GM10266 (cell line): ENCODE measurements at regions not wholly inside any gene's neighbourhood (a gene's known extent, or its start where the extent isn't known, plus 50 kb on each side); places are given as distances from the start of the nearest gene placed in this dataset.
"Not testable (repeated sequence)": the region's sequence is repeated elsewhere in the genome, so short reads cannot be mapped to it uniquely, and the experiment has no call there.

Source experiments
- DNase-seq: peaks from one replicate; pipeline ENCODE4 v3.0.0; 2012; ENCODE audit errors: extremely low spot score
- TF ChIP-seq, protein P1 (sequence below): IDR thresholded peaks from 2 replicates; pipeline ENCODE4 v1.5.1; 2012; ENCODE audit warnings: mild to moderate bottlenecking, low read depth; ENCODE audit not compliant: control insufficient read depth, insufficient read depth; ENCODE audit errors: missing control alignments

DNA sequence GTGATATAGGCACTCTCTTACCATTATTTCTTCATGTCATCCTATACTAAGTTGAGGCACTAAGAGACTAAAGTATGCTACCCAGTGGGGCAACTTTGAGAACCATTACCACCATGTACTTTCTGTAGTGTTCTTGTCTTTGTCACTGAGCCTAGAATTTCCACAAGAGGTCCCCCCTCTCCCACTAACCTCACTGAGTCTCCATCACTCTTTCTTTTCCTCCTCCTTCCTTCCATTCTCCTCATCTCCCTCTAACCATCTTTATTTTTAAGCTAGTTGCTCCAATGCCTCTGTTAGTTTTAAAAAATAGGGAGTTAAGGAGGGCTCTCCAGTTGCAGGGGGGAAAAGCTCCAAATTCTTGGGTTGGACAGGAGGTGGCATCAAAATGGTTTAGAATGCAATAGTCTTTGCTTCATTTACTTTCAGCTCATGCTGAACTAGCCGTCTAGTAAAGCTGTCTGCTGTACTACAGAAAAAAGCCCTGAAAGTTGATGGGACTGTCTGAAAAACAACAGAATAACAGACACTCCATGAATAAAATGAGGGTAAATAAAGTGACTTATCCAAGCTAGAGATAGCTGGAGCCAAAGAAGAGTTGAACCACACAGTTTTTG lies 85.1 kb upstream of the MYRIP start:
- TF ChIP-seq, protein P1, sequence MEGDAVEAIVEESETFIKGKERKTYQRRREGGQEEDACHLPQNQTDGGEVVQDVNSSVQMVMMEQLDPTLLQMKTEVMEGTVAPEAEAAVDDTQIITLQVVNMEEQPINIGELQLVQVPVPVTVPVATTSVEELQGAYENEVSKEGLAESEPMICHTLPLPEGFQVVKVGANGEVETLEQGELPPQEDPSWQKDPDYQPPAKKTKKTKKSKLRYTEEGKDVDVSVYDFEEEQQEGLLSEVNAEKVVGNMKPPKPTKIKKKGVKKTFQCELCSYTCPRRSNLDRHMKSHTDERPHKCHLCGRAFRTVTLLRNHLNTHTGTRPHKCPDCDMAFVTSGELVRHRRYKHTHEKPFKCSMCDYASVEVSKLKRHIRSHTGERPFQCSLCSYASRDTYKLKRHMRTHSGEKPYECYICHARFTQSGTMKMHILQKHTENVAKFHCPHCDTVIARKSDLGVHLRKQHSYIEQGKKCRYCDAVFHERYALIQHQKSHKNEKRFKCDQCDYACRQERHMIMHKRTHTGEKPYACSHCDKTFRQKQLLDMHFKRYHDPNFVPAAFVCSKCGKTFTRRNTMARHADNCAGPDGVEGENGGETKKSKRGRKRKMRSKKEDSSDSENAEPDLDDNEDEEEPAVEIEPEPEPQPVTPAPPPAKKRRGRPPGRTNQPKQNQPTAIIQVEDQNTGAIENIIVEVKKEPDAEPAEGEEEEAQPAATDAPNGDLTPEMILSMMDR, result peak; percentile 23
- DNase-seq, result no peak

DNA sequence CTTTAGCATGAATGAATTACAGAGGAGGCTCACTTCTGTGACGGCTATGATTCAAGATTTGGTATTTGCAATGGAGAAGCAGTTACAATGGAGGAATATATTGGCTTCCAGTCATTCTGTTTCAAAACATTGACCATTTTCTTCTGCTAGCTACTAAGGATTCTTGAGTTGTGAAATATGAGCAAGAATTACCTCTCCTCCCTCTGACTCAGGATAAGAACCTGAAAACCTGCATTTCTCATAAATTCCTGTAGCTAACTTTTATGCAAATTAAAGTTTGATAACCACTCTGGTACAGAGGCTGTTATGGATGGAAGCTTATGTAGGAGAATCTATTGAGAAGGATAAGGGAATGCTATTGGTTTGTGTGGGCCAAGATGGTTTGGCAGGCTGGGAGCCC lies 84.1 kb upstream of the MYRIP start:
- DNase-seq, result no peak
- TF ChIP-seq, protein P1, result no peak

DNA sequence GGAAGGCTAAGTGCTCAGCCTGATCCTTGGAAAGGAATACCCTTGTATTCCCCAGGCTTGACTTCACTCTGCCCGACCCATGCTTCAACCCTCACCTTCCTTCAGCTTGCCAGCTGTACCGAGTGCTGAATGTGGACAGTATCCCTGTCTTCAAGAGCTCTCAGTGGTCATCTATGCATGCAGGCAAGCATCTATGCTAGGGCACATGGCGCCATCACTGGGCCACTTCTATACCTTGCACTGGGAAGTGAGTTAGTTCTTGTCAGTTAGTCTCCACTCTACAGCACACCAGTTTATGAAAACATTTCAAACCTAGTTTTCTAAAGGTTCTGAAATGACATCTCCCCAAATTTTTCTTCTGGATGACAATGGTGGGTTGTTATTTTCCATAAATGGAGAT lies 82.0 kb upstream of the MYRIP start:
- DNase-seq, result no peak
- TF ChIP-seq, protein P1, result no peak

DNA sequence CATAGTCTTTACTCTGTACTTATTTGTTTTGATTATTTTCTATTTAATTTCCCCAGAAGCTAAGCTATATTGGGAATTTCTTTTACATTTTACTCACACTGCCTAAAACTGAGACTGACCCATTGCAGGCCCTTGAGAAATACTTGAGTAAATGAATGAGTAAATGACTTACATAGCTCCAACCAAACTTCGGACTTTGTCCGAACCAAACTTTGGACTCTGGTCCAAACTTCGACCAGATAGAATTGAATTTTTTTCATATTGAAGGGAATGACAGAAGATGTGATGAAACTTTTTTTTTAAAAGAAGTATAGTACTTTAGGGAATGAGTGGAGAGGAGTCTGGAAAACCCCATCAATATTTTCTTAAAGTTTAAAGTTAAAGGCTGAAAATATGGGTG lies 75.6 kb upstream of the MYRIP start:
- no peak for DNase-seq
- TF ChIP-seq, protein P1, result no peak

DNA sequence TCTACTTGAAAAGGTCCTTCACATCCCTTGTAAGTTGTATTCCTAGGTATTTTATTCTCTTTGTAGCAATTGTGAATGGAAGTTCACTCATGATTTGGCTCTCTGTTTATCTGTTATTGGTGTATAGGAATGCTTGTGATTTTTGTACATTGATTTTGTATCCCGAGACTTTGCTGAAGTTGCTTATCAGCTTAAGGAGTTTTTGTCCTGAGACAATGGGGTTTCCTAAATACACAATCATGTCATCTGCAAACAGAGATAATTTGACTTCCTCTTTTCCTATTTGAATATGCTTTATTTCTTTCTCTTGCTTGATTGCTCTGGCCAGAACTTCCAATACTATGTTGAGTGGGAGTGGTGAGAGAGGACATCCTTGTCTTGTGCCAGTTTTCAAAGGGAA lies 69.8 kb upstream of the MYRIP start:
- DNase-seq, result not testable (repeated sequence)

DNA sequence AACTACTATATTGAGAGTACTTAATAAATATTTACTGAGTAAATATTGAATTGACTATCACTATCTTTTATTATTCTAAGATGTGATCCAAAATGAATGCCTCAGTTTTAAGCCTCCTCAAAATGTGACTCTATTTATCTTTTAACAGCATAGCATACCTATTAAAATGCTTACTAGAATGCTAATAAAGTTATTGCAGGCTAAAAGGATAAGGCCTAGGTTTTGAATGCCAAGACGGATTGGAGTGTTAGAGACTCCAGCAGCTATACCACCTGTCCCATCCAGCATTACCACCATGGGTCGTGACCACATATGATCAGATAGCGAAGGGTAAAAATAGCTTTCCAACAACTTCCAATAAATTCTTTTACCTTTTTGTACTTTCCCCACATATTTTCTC lies 64.7 kb upstream of the MYRIP start:
- TF ChIP-seq, protein P1, result no peak
- DNase-seq, result no peak

DNA sequence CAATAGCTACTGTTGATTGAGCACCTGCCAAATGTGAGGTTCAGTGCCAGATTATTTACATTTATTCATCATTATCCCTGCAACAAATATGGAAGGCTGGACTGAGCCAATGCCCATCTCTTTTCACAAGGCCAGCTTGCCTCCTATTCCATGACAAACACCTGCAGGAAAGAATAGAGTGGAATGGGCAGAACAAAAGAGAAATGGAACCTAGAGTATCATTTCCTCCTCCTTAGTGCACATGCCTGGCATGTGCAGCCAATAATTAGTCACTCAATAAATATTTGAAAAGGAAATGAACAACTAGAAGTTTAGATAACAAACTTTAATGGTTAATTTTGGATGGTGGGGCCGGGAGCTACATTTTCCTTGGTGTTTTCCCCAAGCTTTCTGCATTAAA lies 61.4 kb upstream of the MYRIP start:
- no peak for DNase-seq
- TF ChIP-seq, protein P1, result no peak

DNA sequence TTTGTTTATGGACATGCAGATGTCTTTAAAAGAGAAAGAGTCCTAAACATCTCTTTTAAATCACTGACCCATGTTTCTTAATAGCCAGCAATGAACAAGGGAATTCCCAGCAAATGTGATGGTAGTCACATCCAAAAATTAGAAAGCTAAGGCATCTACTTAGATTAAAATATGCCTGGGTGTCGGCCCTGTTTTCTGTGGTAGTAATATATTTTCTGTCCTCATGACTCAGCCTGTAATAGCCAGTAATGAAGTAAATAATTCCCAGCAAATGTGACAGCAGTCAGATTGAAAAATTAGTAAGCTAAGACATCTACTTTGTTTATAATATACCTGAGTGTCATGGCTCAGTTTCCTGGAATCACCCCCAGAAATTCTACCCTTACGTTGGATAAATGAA lies 60.6 kb upstream of the MYRIP start:
- no peak for DNase-seq
- TF ChIP-seq, protein P1, result no peak
